Activated T-cell treated with anti-CD3 and anti-CD28 coated beads, Interleukin-2, amount 50 U/mL, for 72 hours (primary cell): ENCODE measurements at regions not wholly inside any gene's neighbourhood (a gene's known extent, or its start where the extent isn't known, plus 50 kb on each side); places are given as distances from the start of the nearest gene placed in this dataset.

Source experiments
- ATAC-seq, 2 donors: fragments of 150-1000 bp; cut with Tn5 transposase; replicated peaks in 1 of 2; 2 replicates each; pipeline ENCODE4 v1.10.0; 2021; ENCODE audit warnings: moderate library complexity in 2 of 2, mild to moderate bottlenecking in 1 of 2
- DNase-seq, 2 donors: peaks; one replicate each; pipeline ENCODE4 v3.0.0; 2021 to 2022; ENCODE audit warnings: mixed read lengths in 1 of 2
- H3K27ac Mint-ChIP-seq: one replicate; pipeline ENCODE4 v1.8.0; 2022; ENCODE audit warnings: mild to moderate bottlenecking, moderate library complexity, mixed read lengths
- H3K27me3 Mint-ChIP-seq: one replicate; pipeline ENCODE4 v1.8.0; 2022; ENCODE audit warnings: low read depth, mixed read lengths
- H3K36me3 Mint-ChIP-seq, 2 donors: one replicate each; pipeline ENCODE4 v1.8.0; 2022; ENCODE audit warnings: mixed read lengths in 2 of 2, mild to moderate bottlenecking in 1 of 2; ENCODE audit not compliant: insufficient read depth in 2 of 2
- H3K4me1 Mint-ChIP-seq: one replicate; pipeline ENCODE4 v1.8.0; 2022; ENCODE audit warnings: low read depth, mixed read lengths
- H3K4me3 Mint-ChIP-seq, 2 donors: one replicate each; pipeline ENCODE4 v1.8.0; 2022; ENCODE audit warnings: mild to moderate bottlenecking in 2 of 2, mixed read lengths in 2 of 2, moderate library complexity in 2 of 2
- H3K9me3 Mint-ChIP-seq, 2 donors: one replicate each; pipeline ENCODE4 v1.8.0; 2022; ENCODE audit warnings: mixed read lengths in 2 of 2

DNA sequence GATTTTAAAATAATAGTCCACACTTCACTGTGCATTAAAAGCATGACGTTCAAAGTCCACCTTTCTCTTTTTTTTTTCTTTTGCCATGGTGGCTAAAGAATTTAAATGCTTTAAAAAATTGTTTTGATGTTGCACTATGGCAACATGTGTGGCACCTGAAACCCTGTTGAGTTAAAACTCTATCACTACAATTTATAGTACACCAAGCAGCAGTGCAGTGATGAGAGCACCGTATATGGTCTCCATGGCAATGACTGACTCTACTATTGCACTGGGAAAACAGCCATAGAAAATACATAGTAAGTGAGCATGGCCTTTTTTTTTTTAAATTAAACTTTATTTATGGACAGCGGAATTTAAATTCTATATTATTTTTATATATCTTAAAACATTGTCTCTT is 298.8 kb downstream of the FIGN start:
- Mint-ChIP-seq H3K36me3 (no peaks in the 10 kb centered on the region), H3K27ac (no peak overlapping the region), H3K27me3 (no peaks in the 10 kb centered on the region), H3K4me3 (no peak overlapping the region), H3K4me1 (no peaks in the 10 kb centered on the region), H3K9me3 (peaks cover 3 to 5% of the 10 kb centered on the region in 2 donors)
- DNase-seq (no peak), ATAC-seq (no peak)

DNA sequence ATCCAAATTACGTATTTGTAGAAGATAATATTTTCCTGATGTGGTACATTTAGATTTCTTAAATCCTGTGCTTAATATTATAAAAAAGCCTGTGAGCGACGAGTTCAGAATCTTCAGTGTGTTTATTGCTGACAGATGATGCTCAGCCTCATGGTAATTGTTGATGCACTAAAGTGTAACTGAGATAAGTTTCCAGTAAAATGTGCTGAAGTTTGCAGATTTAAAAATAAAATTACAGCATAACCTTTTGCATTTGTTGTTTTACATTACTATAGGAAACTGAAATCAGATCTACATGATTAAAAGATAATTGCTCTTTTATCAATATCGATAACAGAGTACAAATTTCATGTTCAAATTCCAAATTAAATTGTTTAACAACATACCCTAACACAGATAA is 307.6 kb downstream of the FIGN start:
- H3K27ac Mint-ChIP-seq, result no peak overlapping the region
- DNase-seq (no peak), ATAC-seq (no peak)
- H3K36me3 Mint-ChIP-seq, result no peaks in the 10 kb centered on the region
- H3K4me1 Mint-ChIP-seq, result no peaks in the 10 kb centered on the region
- no peaks in the 10 kb centered on the region for H3K27me3 Mint-ChIP-seq
- H3K9me3 Mint-ChIP-seq, result peaks cover 7 to 9% of the 10 kb centered on the region in 2 donors
- no peak overlapping the region for H3K4me3 Mint-ChIP-seq

DNA sequence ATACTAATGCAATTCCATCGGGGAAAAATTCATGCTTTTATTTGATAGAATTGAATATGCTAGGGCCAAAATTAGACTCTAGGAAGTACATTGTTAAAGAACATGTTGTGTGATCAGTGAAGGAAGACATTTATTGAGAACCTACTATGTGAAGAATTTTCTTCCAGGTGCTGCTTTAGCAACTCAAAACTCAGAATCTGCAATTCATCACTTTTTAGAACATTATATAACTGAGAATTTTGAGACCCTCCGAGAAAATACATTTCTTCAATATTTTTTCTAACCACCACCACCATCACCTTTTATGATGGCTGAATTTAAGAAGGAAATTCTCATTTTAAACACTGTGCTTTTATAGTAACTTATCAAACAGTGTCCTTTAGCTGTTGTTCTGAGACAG is 315.2 kb downstream of the FIGN start:
- Mint-ChIP-seq H3K4me3 (no peak overlapping the region), H3K27me3 (no peaks in the 10 kb centered on the region), H3K36me3 (no peaks in the 10 kb centered on the region), H3K4me1 (no peaks in the 10 kb centered on the region), H3K27ac (no peak overlapping the region), H3K9me3 (peaks cover 0 to 8% of the 10 kb centered on the region in 2 donors)
- DNase-seq (no peak), ATAC-seq (no peak)

DNA sequence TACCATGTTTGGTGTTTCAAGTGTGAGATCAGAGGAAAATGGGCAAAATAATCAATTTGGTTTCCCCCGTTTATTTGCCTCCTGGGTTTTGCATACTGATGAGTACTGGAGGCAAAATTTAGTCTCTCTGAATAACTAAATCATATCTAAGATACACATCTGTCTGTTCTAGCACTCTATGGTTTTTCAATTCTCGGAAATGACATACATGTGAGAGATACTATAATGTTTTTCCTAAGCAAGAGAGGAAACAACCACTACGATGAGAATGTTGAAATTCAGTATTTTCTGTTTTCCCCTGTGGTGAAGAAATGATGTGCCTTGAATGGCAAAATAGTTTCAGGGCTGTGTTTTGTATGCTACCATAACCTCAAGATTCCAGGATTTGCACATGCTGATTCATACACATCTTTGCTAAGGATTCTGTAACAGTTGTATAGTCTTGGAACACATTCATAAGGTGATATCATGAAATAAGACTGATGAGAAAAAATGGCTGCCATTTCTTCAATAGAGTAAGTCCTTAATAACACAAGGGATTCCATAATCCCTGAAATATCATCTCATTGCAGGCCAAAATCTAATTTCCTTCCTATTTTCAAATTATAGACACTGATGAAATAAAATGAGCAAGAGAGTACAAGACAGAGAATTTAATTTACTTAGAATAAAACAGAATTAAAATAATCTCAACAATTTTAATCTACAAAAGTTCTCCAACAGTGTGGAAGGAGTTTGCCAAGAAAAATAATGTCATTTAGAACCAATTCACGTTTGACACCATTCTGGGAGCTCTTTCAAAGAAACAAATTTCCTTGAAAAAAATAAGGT is 316.6 kb downstream of the FIGN start:
- H3K36me3 Mint-ChIP-seq, result no peaks in the 10 kb centered on the region
- no peak overlapping the region for H3K27ac Mint-ChIP-seq

DNA sequence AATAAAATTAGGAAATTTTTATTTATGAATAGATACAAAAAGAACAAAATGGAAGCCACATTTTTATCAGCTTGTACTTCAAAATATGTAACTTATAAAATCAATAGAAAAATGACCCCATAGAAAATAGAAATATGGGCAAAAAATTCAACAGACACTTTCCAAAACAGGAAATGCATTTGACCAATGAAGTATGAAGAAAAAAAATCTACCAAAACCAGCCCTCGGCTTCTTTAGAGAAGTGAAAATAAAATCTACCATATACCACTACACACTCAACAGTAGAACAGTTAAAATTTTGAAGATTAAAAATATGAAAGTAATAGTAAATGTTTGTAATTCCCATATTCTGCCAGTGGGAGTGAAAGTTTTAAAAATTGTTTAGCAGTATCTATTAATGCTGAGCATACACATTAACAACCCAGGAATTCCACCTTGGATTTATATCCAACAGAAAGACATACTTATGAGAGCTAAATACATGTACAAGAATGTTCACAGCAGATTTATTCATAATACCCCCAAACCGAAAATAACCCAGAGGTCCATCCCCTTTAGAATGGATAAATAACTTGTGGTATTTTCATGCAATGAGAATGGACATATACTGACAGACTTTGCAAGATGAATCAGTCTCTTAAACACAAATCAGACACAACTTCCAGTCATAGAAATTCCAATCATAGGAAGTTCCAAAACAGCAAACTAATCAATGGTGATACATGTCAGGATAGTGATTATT is 318.0 kb downstream of the FIGN start:
- no peak overlapping the region for H3K4me3 Mint-ChIP-seq
- DNase-seq, result no peak
- no peaks in the 10 kb centered on the region for H3K36me3 Mint-ChIP-seq
- peaks cover 0 to 8% of the 10 kb centered on the region in 2 donors for H3K9me3 Mint-ChIP-seq
- H3K27ac Mint-ChIP-seq, result no peak overlapping the region
- no peaks in the 10 kb centered on the region for H3K27me3 Mint-ChIP-seq
- ATAC-seq, result no peak
- H3K4me1 Mint-ChIP-seq, result no peaks in the 10 kb centered on the region

More for the DNA sequence above, 316.6 kb downstream of the FIGN start:
- Mint-ChIP-seq H3K4me1 (no peaks in the 10 kb centered on the region), H3K27me3 (no peaks in the 10 kb centered on the region), H3K9me3 (peaks cover 0 to 11% of the 10 kb centered on the region in 2 donors), H3K4me3 (no peak overlapping the region)
- DNase-seq (no peak), ATAC-seq (no peak)

DNA sequence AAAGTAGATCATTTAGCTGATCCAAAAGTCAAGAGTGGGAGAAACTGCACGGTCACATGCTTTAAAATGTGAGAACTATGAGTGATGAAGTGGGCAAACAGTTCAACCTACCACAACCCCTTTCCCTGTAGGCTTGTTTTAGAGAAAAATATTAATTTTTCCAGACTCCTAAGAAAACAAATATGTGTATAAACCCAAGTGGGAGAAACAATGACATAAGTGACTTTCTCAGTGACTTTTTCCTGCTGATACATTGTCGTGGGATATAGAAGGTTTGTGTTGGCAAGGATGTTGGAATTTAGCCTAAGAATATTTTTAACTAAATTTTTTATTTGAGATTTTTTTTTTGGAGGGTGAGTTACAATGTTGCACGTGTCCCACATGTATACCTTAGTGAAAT is 321.7 kb downstream of the FIGN start:
- no peak for DNase-seq
- Mint-ChIP-seq H3K27me3 (no peaks in the 10 kb centered on the region), H3K9me3 (peaks cover 1 to 9% of the 10 kb centered on the region in 2 donors), H3K4me1 (no peaks in the 10 kb centered on the region), H3K27ac (no peak overlapping the region), H3K4me3 (no peak overlapping the region), H3K36me3 (no peaks in the 10 kb centered on the region)
- no peak for ATAC-seq

DNA sequence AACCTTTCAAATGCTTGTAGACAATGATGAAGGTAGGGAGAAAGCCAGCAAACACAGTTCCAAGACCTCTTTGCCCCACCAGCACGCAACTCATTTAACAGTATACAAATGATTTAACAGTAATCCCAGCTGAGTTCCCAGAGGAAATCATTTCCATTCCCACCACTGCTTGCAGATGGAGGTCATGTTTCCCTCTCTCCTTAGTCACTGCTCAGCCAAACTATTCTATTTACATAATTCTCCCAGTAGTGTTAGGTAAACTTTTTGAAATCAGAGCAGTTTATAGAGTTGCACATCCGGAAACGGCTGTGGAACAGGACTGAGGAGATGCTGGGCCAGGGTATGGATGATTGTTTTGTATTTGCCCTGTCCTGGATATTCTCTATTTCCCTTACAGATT is 328.5 kb downstream of the FIGN start:
- no peaks in the 10 kb centered on the region for H3K36me3 Mint-ChIP-seq
- no peaks in the 10 kb centered on the region for H3K27me3 Mint-ChIP-seq
- no peak overlapping the region for H3K27ac Mint-ChIP-seq
- H3K4me3 Mint-ChIP-seq, result no peak overlapping the region
- DNase-seq (no peak), ATAC-seq (no peak)
- peaks cover 1 to 7% of the 10 kb centered on the region in 2 donors for H3K9me3 Mint-ChIP-seq
- no peaks in the 10 kb centered on the region for H3K4me1 Mint-ChIP-seq

DNA sequence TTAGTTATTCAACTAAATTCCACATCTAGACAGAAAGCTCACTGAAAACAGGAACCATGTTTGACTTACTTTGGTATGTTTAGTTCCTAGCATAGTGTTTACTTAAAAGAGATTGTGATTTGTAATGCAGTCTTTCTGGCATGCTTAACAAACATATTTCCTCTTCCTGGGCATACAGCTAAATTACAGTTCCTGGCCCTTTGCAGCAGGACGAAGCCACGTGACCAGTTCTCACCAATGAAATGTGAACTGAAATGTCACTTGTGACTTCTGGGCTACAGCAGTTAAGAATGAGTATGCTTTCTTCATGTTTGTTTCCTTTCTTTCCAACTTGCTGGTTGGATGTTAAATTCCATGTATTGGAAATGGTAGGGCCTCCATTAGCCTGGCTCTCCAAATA is 330.5 kb downstream of the FIGN start:
- Mint-ChIP-seq H3K36me3 (no peaks in the 10 kb centered on the region), H3K9me3 (peaks cover 1 to 7% of the 10 kb centered on the region in 2 donors), H3K4me1 (no peaks in the 10 kb centered on the region), H3K4me3 (no peak overlapping the region), H3K27ac (no peak overlapping the region), H3K27me3 (no peaks in the 10 kb centered on the region)
- ATAC-seq (no peak), DNase-seq (no peak)

DNA sequence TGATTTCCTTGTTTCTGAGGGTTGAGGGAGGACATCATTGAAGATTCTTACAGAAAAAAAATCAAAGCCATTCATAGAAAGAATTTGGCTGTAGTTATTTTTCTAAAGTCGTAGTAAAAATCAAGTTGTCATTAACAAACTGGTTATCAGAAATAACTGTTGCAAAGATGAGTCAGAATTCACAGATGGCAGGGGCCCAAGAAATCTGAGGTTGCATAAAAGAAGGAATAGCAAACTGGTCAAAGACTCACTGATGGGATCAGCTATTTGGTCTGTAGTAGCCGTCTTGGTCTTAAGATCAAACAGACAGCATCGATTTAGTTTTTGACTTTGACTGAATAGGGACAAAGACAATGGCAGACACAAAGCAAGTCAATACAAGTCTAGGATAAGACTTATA is 334.3 kb downstream of the FIGN start:
- H3K27ac Mint-ChIP-seq, result no peak overlapping the region
- peaks cover 0 to 2% of the 10 kb centered on the region in 2 donors for H3K9me3 Mint-ChIP-seq
- DNase-seq (no peak), ATAC-seq (no peak)
- no peaks in the 10 kb centered on the region for H3K4me1 Mint-ChIP-seq
- H3K4me3 Mint-ChIP-seq, result no peak overlapping the region
- H3K27me3 Mint-ChIP-seq, result no peaks in the 10 kb centered on the region
- H3K36me3 Mint-ChIP-seq, result no peaks in the 10 kb centered on the region

DNA sequence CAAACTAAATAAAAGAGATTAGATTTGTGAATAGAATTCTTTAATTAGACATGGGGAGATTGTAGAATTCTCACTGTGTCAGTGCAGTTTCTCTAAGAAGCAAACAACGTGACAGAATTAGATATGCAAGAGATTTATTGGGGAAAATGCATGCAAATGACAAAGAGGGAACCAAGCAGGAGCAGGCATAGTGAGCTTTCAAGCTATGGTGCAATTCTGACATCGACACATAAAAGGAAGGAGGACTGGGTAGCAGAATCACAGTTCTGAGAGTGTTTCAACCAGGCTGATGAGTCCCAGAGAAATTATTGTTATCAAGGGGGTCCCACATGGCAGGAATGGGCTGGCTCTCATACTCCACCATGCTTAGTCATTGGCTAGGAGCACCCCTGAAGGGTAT is 338.4 kb downstream of the FIGN start:
- no peak overlapping the region for H3K4me3 Mint-ChIP-seq
- no peaks in the 10 kb centered on the region for H3K27me3 Mint-ChIP-seq
- no peaks in the 10 kb centered on the region for H3K36me3 Mint-ChIP-seq
- ATAC-seq (no peak), DNase-seq (no peak)
- H3K4me1 Mint-ChIP-seq, result no peaks in the 10 kb centered on the region
- H3K27ac Mint-ChIP-seq, result no peak overlapping the region
- peaks cover 0 to 2% of the 10 kb centered on the region in 2 donors for H3K9me3 Mint-ChIP-seq

DNA sequence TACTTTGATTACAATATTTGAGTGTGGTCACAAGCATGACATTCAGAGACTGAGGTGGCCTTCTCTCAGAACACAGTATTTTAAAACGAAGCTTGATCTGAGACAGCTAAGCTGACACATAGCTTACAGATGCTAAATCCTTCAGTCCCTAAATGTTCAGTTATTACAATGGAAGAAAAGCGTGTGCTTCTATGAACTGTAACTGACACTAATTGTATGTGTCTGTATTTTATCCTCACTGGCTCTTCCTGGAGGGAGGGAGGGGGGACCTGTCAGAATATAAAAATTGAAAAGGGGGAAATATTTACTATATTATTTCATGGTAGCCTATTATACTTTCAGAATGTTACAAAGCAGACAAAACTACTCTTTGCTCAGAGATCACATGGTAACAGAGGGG is 340.2 kb downstream of the FIGN start:
- Mint-ChIP-seq H3K4me3 (no peak overlapping the region), H3K4me1 (no peaks in the 10 kb centered on the region), H3K36me3 (no peaks in the 10 kb centered on the region), H3K27ac (no peak overlapping the region), H3K9me3 (peaks cover 0 to 2% of the 10 kb centered on the region in 2 donors), H3K27me3 (no peaks in the 10 kb centered on the region)
- ATAC-seq (no peak), DNase-seq (no peak)

DNA sequence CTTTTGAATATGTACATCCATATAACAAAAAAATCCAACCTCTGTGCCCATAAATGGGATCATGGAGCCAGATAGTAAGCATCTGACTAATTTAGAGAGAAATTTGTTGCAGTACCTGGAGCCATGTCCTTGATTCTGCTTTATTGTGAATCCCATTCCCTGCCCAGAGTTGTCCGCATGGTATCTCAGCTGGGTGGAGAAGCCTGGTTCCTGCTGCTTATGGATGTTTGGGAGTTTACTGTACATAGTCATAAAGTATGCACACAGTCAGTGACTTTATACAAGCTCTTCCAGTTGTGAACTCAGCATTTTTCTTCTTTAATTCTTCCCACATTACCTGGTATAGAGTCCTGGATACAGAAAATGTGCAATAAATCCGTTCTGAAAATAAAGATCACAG is 346.0 kb downstream of the FIGN start:
- peaks cover 2 to 3% of the 10 kb centered on the region in 2 donors for H3K9me3 Mint-ChIP-seq
- no peaks in the 10 kb centered on the region for H3K36me3 Mint-ChIP-seq
- H3K27ac Mint-ChIP-seq, result no peak overlapping the region
- H3K27me3 Mint-ChIP-seq, result no peaks in the 10 kb centered on the region
- ATAC-seq (no peak), DNase-seq (no peak)
- no peak overlapping the region for H3K4me3 Mint-ChIP-seq
- H3K4me1 Mint-ChIP-seq, result no peaks in the 10 kb centered on the region

DNA sequence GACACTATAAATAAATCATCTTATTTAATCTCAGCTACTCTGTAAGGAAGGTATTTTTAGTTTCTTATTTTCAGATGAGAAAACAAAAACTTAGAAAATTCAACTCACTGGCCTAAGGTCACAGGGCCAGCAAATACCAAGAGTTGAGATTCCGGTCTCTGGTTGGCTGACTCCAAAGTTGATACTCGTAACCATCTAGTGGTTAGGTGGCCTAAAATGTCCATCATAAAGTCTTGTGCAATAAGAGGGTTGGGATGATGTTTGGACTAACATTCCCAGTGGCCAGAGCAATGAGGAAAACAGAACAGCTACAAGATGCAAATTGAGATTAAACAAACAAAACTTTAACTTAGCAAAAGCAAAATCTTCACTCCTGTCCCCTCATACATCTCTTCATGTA is 360.3 kb downstream of the FIGN start:
- H3K9me3 Mint-ChIP-seq, result peaks cover 3 to 4% of the 10 kb centered on the region in 2 donors
- ATAC-seq (no peak), DNase-seq (no peak)
- no peaks in the 10 kb centered on the region for H3K36me3 Mint-ChIP-seq
- no peaks in the 10 kb centered on the region for H3K27me3 Mint-ChIP-seq
- H3K4me3 Mint-ChIP-seq, result no peak overlapping the region
- no peaks in the 10 kb centered on the region for H3K4me1 Mint-ChIP-seq
- H3K27ac Mint-ChIP-seq, result no peak overlapping the region
